WTC11 (cell line): ENCODE measurements at regions not wholly inside any gene's neighbourhood (a gene's known extent, or its start where the extent isn't known, plus 50 kb on each side); places are given as distances from the start of the nearest gene placed in this dataset.

Source experiments
- ATAC-seq: fragments of 200-7000 bp; cut with Tn5 transposase; 2 replicates; pipeline ENCODE4 v1.10.0; 2021; ENCODE audit warnings: mild to moderate bottlenecking, moderate library complexity
- CTCF ChIA-PET: fragments of 300-600 bp; sonication (Branson Sonifier 250); formaldehyde crosslinking; loops from one replicate; lab custom pipeline; 2021; ENCODE audit warnings: antibody characterized with exemption; lab: Charles Lee
- POLR2A ChIA-PET: fragments of 350-600 bp; sonication (Branson Sonifier 250); formaldehyde crosslinking; loops from one replicate; lab custom pipeline; 2021; ENCODE audit warnings: antibody characterized with exemption; lab: Charles Lee
- DNase-seq: peaks from one replicate; pipeline ENCODE4 v3.0.0; 2021; ENCODE audit warnings: low spot score
- H3K27ac Mint-ChIP-seq: 2 replicates; pipeline ENCODE4 v1.8.0; 2021; ENCODE audit warnings: mixed read lengths
- H3K27me3 Mint-ChIP-seq: 2 replicates; pipeline ENCODE4 v1.8.0; 2021; ENCODE audit warnings: low read depth, mild to moderate bottlenecking, moderate library complexity, mixed read lengths
- H3K36me3 Mint-ChIP-seq: 2 replicates; pipeline ENCODE4 v1.8.0; 2021; ENCODE audit warnings: mixed read lengths
- H3K4me1 Mint-ChIP-seq: 2 replicates; pipeline ENCODE4 v1.8.0; 2022; ENCODE audit warnings: mixed read lengths
- H3K4me3 Mint-ChIP-seq: 2 replicates; pipeline ENCODE4 v1.8.0; 2021; ENCODE audit warnings: mild to moderate bottlenecking, moderate library complexity, mixed read lengths
- H3K9me3 Mint-ChIP-seq: 2 replicates; pipeline ENCODE4 v1.8.0; 2021; ENCODE audit warnings: mixed read lengths
- AFF4 ChIP-seq: sonication (generic); formaldehyde crosslinking; IDR thresholded peaks from 2 replicates; pipeline ENCODE4 v1.8.1; 2023; ENCODE audit warnings: mild to moderate bottlenecking, missing genetic modification reagents, borderline replicate concordance
- ARID4B ChIP-seq: sonication (generic); formaldehyde crosslinking; IDR thresholded peaks from 2 replicates; pipeline ENCODE4 v1.8.0; 2023; ENCODE audit warnings: missing genetic modification reagents, mild to moderate bottlenecking, borderline replicate concordance
- CREB1 ChIP-seq: sonication (generic); formaldehyde crosslinking; IDR thresholded peaks from 2 replicates; pipeline ENCODE4 v1.8.0; 2023; ENCODE audit warnings: mild to moderate bottlenecking, missing genetic modification reagents
- E2F1 ChIP-seq: sonication (generic); formaldehyde crosslinking; IDR thresholded peaks from 2 replicates; pipeline ENCODE4 v1.8.0; 2022; ENCODE audit warnings: mild to moderate bottlenecking, missing genetic modification reagents
- FOXK1 ChIP-seq: sonication (generic); formaldehyde crosslinking; IDR thresholded peaks from 2 replicates; pipeline ENCODE4 v1.8.0; 2022; ENCODE audit warnings: mild to moderate bottlenecking, moderate library complexity, missing genetic modification reagents
- FOXP1 ChIP-seq: sonication (generic); formaldehyde crosslinking; IDR thresholded peaks from 2 replicates; pipeline ENCODE4 v1.8.0; 2022; ENCODE audit warnings: missing genetic modification reagents, mild to moderate bottlenecking, moderate library complexity, borderline replicate concordance
- HMGXB4 ChIP-seq: sonication (generic); formaldehyde crosslinking; IDR thresholded peaks from 2 replicates; pipeline ENCODE4 v1.8.1; 2023; ENCODE audit warnings: mild to moderate bottlenecking, moderate library complexity, missing genetic modification reagents
- IRF1 ChIP-seq: sonication (generic); formaldehyde crosslinking; IDR thresholded peaks from 2 replicates; pipeline ENCODE4 v1.8.0; 2023; ENCODE audit warnings: missing genetic modification reagents
- MLX ChIP-seq: sonication (generic); formaldehyde crosslinking; IDR thresholded peaks from 2 replicates; pipeline ENCODE4 v1.8.1; 2023; ENCODE audit warnings: mild to moderate bottlenecking, missing genetic modification reagents, moderate library complexity
- NFATC4 ChIP-seq: fragments of 250-450 bp; sonication (Bioruptor Pico); IDR thresholded peaks from 2 replicates; pipeline ENCODE4 v1.9.0; 2021; ENCODE audit warnings: mild to moderate bottlenecking
- NFE2L1 ChIP-seq: sonication (generic); formaldehyde crosslinking; IDR thresholded peaks from 2 replicates; pipeline ENCODE4 v1.8.1; 2023; ENCODE audit warnings: missing genetic modification reagents
- NR2C2 ChIP-seq: sonication (generic); formaldehyde crosslinking; IDR thresholded peaks from 2 replicates; pipeline ENCODE4 v1.8.0; 2022; ENCODE audit warnings: mild to moderate bottlenecking, missing genetic modification reagents
- RELA ChIP-seq: sonication (generic); formaldehyde crosslinking; IDR thresholded peaks from 2 replicates; pipeline ENCODE4 v1.8.1; 2022; ENCODE audit warnings: missing genetic modification reagents, mild to moderate bottlenecking, borderline replicate concordance
- SP1 ChIP-seq: sonication (generic); formaldehyde crosslinking; conservative IDR thresholded peaks from 2 replicates; pipeline ENCODE4 v1.8.1; 2022; ENCODE audit warnings: missing genetic modification reagents
- TEAD1 ChIP-seq: sonication (generic); formaldehyde crosslinking; IDR thresholded peaks from 2 replicates; pipeline ENCODE4 v1.8.0; 2022; ENCODE audit warnings: mild to moderate bottlenecking, missing genetic modification reagents
- TEAD4 ChIP-seq: sonication (generic); formaldehyde crosslinking; IDR thresholded peaks from 2 replicates; pipeline ENCODE4 v1.8.0; 2022; ENCODE audit warnings: mild to moderate bottlenecking, missing genetic modification reagents
- TP53 ChIP-seq: sonication (generic); formaldehyde crosslinking; IDR thresholded peaks from 2 replicates; pipeline ENCODE4 v1.8.1; 2023; ENCODE audit warnings: mild to moderate bottlenecking, missing genetic modification reagents
- ZMAT4 ChIP-seq: fragments of 250-450 bp; sonication (Bioruptor Pico); IDR thresholded peaks from 2 replicates; pipeline ENCODE4 v1.9.0; 2021; ENCODE audit warnings: mild to moderate bottlenecking
- ZNF121 ChIP-seq: sonication (generic); formaldehyde crosslinking; IDR thresholded peaks from 2 replicates; pipeline ENCODE4 v1.8.0; 2023; ENCODE audit warnings: missing genetic modification reagents
- ZNF232 ChIP-seq: sonication (generic); formaldehyde crosslinking; IDR thresholded peaks from 2 replicates; pipeline ENCODE4 v1.8.0; 2022; ENCODE audit warnings: mild to moderate bottlenecking, missing genetic modification reagents
- ZNF263 ChIP-seq: sonication (generic); formaldehyde crosslinking; IDR thresholded peaks from 2 replicates; pipeline ENCODE4 v1.8.1; 2022; ENCODE audit warnings: low read depth, mild to moderate bottlenecking, moderate library complexity, missing genetic modification reagents
- ZNF396 ChIP-seq: fragments of 250-450 bp; sonication (Bioruptor Pico); IDR thresholded peaks from 2 replicates; pipeline ENCODE4 v1.8.0; 2021; ENCODE audit warnings: mild to moderate bottlenecking, moderate library complexity, borderline replicate concordance
- ZNF416 ChIP-seq: fragments of 250-450 bp; sonication (Bioruptor Pico); IDR thresholded peaks from 2 replicates; pipeline ENCODE4 v1.9.0; 2021; ENCODE audit warnings: mild to moderate bottlenecking, inconsistent platforms

- Mint-ChIP-seq H3K27me3 (no peaks in the 10 kb centered on the region), H3K4me3 (no peak overlapping the region), H3K9me3 (no peaks in the 10 kb centered on the region), H3K27ac (no peak overlapping the region), H3K36me3 (no peaks in the 10 kb centered on the region), H3K4me1 (peaks cover 31% of the 10 kb centered on the region)
- DNase-seq (no peak), ATAC-seq (peak; percentile 59)
- TF ChIP-seq FOXP1 (CRISPR knock-in tag) (no peak), TEAD1 (CRISPR knock-in tag) (no peak), ZNF416 (no peak), ZNF232 (CRISPR knock-in tag) (no peak), ZNF263 (CRISPR knock-in tag) (no peak), SP1 (CRISPR knock-in tag) (no peak), E2F1 (CRISPR knock-in tag) (no peak), RELA (CRISPR knock-in tag) (no peak), ARID4B (CRISPR knock-in tag) (no peak), TEAD4 (no peak), NR2C2 (CRISPR knock-in tag) (no peak), AFF4 (CRISPR knock-in tag) (no peak), IRF1 (CRISPR knock-in tag) (no peak), ZMAT4 (CRISPR knock-in tag) (no peak)
- CTCF ChIA-PET: interaction anchor here (1.4 kb wide), 1 partner anchor 10 kb away, joined by 3 read pairs; no protein-coding TSS in a partner anchor
- POLR2A ChIA-PET: no interaction called here
These were observed 474.3 kb downstream of the ATP23 start for GRCh38 chr12:58415716-58416115.

GRCh38 chr12:58416236-58416635 lies 474.9 kb downstream of the ATP23 start:
- H3K27me3 Mint-ChIP-seq: no peaks in the 10 kb centered on the region

More at GRCh38 chr12:58416236-58416635, 474.9 kb downstream of the ATP23 start:
- no peak overlapping the region for H3K4me3 Mint-ChIP-seq
- DNase-seq: no peak
- TF ChIP-seq FOXK1 (CRISPR knock-in tag) (no peak), ZNF396 (CRISPR knock-in tag) (no peak), SP1 (CRISPR knock-in tag) (no peak), TP53 (CRISPR knock-in tag) (no peak), MLX (CRISPR knock-in tag) (no peak), ZNF121 (CRISPR knock-in tag) (no peak; the same call in 1 of the 2 replicates), HMGXB4 (CRISPR knock-in tag) (no peak), NFE2L1 (CRISPR knock-in tag) (no peak), NFATC4 (no peak), CREB1 (CRISPR knock-in tag) (no peak)
- TF ChIP-seq, all 79 proteins: peak for 0
- Mint-ChIP-seq H3K27ac (no peak overlapping the region), H3K9me3 (no peaks in the 10 kb centered on the region; the same call in 1 of the 2 replicates), H3K4me1 (peaks cover 31% of the 10 kb centered on the region), H3K36me3 (no peaks in the 10 kb centered on the region)
- CTCF ChIA-PET: interaction anchor here (1.4 kb wide), 1 partner anchor 10 kb away, joined by 3 read pairs; no protein-coding TSS in a partner anchor
- POLR2A ChIA-PET: no interaction called here
- ATAC-seq: no peak
